C4-2B (cell line): ENCODE measurements at regions not wholly inside any gene's neighbourhood (a gene's known extent, or its start where the extent isn't known, plus 50 kb on each side); places are given as distances from the start of the nearest gene placed in this dataset.

Source experiments
- CTCF ChIP-seq: fragments of 450-650 bp; conservative IDR thresholded peaks from 2 replicates; pipeline ENCODE4 v1.5.1; 2017; ENCODE audit warnings: mild to moderate bottlenecking
- ZFX ChIP-seq: fragments of 450-650 bp; IDR thresholded peaks from 2 replicates; pipeline ENCODE4 v1.6.1; 2017

DNA sequence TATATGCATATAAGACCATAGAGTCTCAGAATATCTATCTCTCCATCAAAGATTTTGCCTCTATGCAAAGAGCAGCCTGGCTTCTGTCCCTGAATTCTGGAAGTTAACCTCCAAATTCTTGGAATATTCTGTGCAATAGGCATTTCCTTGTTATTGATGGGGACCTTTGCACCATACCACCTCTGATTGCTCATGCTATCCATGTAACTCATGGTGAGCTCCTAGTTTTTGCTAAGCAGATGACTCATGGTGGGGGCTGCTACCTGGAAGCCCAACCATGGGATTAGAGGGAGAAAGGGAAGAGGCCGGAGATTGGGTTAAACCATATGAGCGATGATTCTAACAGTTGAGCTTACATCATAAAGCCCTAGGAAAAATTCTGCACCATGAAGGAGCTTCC is 310.2 kb upstream of the FIGN start:
- TF ChIP-seq CTCF (no peak), ZFX (no peak)
